ENCODE measurements at regions not wholly inside any gene's neighbourhood (a gene's known extent, or its start where the extent isn't known, plus 50 kb on each side); places are given as distances from the start of the nearest gene placed in this dataset.

DNA sequence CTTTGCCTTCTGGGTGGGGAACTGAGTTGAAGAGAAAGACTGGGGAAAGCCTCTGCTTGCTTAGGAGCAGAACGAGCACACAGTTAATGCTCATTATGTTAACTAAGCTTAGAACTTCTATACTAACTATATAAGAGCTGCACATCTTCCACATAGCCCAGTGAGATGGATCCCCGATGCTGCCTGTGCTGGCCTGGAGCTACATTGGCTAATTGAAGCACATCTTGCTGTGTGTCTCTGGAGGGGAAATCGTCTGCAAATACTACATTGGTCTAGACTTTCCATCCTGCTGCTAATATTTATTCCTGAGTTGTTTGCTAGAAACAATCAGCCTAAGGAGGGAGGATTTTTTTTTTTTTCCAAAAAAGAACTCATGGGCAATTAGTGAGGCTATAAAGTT, 406.3 kb downstream of the HAPSTR1 start:
- DNase-seq, result no peak
- H4K20me1 ChIP-seq (ENCODE audit: insufficient read depth, low read depth, low read length), result no peaks in the 10 kb centered on the region
- H3K36me3 ChIP-seq (ENCODE audit: insufficient read depth, low read length), result no peaks in the 10 kb centered on the region
- no peak overlapping the region for H3K4me2 ChIP-seq (ENCODE audit: low read depth, low read length, poor library complexity, severe bottlenecking)
- H3K27me3 ChIP-seq (ENCODE audit: low read length), result no peaks in the 10 kb centered on the region
- no peak overlapping the region for H3K27ac ChIP-seq (ENCODE audit: low read length)
- H3K4me3 ChIP-seq (ENCODE audit: low read length), result no peak overlapping the region
- H2AFZ ChIP-seq (ENCODE audit: low read length), result no peak overlapping the region
- H3K9me2 ChIP-seq (replicated peaks; ENCODE audit: insufficient read depth, low read length), result no peaks in the 10 kb centered on the region
- H3K4me1 ChIP-seq (ENCODE audit: low read length), result no peaks in the 10 kb centered on the region
- H3K9me3 ChIP-seq (ENCODE audit: low read length), result no peaks in the 10 kb centered on the region
- H3K9ac ChIP-seq (ENCODE audit: low read length), result no peak overlapping the region
- no peaks in the 10 kb centered on the region for H3K79me2 ChIP-seq (ENCODE audit: low read length)

DNA sequence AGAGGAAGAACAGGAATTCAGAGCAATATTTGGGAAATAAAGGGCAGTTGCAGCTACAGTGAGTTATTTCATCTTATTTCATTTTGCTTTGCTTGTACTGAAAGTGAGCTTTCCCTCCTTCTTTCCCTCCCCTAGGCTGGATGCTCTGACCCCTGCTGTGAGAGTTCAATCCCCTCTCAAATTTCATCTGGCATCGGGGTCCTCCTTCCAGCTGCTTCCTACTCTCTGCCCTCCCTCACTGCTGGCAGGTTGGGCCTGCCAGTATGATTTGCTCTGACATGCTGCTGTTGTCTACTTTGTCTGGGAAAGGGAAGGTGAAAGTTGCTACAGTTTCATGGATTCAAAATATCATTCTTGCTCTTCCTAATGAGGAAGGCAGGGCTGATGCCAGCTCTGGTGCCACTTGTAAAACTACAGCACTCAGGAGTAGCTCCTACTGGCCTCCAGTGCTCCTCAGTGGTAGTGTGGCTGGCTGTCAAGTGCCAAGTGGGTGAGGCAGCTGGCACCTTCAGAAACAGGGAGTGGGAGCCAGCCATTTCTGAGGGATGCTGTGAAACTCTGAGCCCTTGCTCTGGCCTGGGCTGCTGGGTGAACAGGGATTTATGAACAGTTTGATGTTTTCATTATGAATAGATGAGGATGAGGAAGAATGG, 408.6 kb downstream of the HAPSTR1 start:
- Histone ChIP-seq H3K4me3 (ENCODE audit: low read length) (no peak overlapping the region), H3K4me1 (ENCODE audit: low read length) (no peaks in the 10 kb centered on the region), H2AFZ (ENCODE audit: low read length) (no peak overlapping the region), H3K4me2 (ENCODE audit: low read depth, low read length, poor library complexity, severe bottlenecking) (no peak overlapping the region), H3K9me2 (replicated peaks; ENCODE audit: insufficient read depth, low read length) (no peaks in the 10 kb centered on the region), H3K36me3 (ENCODE audit: insufficient read depth, low read length) (no peaks in the 10 kb centered on the region), H3K27me3 (ENCODE audit: low read length) (no peaks in the 10 kb centered on the region), H3K27ac (ENCODE audit: low read length) (no peak overlapping the region), H4K20me1 (ENCODE audit: insufficient read depth, low read depth, low read length) (no peaks in the 10 kb centered on the region), H3K9ac (ENCODE audit: low read length) (no peak overlapping the region), H3K9me3 (ENCODE audit: low read length) (no peaks in the 10 kb centered on the region), H3K79me2 (ENCODE audit: low read length) (no peaks in the 10 kb centered on the region)
- no peak for DNase-seq

DNA sequence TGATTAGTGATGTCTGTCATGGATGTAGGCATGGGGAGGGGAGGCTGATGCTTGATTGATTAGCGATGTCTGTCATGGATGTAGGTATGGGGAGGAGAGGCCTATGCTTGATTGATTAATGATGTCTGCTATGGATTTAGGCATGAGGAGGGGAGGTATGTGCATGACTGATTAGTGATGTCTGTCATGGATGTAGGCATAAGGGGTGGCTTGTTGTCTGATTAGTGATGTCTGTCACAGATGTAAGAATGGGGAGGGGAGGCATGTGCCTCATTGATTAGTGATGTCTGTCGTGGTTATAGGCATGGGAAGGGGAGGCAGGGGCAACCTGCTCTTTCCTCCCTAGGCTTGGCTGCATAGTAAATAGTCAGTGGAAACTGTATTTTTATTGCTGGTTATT, 409.4 kb downstream of the HAPSTR1 start:
- no peak for DNase-seq
- no peaks in the 10 kb centered on the region for H4K20me1 ChIP-seq (ENCODE audit: insufficient read depth, low read depth, low read length)
- no peak overlapping the region for H3K9ac ChIP-seq (ENCODE audit: low read length)
- no peaks in the 10 kb centered on the region for H3K9me3 ChIP-seq (ENCODE audit: low read length)
- no peaks in the 10 kb centered on the region for H3K4me1 ChIP-seq (ENCODE audit: low read length)
- no peaks in the 10 kb centered on the region for H3K79me2 ChIP-seq (ENCODE audit: low read length)
- H3K4me2 ChIP-seq (ENCODE audit: low read depth, low read length, poor library complexity, severe bottlenecking), result no peak overlapping the region
- H3K9me2 ChIP-seq (replicated peaks; ENCODE audit: insufficient read depth, low read length), result no peaks in the 10 kb centered on the region
- H3K27ac ChIP-seq (ENCODE audit: low read length), result no peak overlapping the region
- no peaks in the 10 kb centered on the region for H3K36me3 ChIP-seq (ENCODE audit: insufficient read depth, low read length)
- H3K4me3 ChIP-seq (ENCODE audit: low read length), result no peak overlapping the region
- H2AFZ ChIP-seq (ENCODE audit: low read length), result no peak overlapping the region
- no peaks in the 10 kb centered on the region for H3K27me3 ChIP-seq (ENCODE audit: low read length)

DNA sequence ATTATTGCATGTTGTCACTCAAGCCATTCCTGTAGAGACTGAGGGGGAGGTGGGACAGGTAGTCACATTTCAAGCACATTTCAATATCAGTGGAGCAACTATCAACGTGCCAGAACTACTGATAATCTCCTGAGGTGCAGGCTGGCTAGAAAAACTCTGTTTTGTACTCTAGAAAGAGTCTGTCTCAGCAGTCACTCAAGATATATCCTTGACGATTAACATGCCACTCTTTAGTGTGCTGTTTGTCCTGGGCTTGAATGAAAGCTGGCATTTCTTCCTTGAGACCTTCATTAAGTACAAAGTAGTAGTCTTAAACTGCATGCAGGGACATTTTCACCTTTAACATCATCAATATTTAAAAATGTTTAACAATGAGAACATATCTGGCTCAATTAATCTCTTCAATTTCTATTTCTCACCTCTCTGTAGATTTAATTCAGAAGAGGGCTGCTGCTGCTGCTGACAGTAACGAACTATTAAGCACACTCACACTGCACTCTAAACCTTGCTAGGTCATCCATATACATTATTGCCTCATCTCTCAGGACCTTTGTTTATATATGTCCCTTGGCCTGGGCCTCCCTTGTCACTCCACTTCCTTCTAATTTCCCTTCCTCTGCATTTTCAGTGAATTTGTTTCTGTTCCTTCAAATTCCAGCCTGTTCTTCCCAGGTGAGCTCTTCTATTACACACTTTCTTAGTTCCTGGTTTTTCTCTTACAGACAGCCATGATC, 412.0 kb downstream of the HAPSTR1 start:
- Histone ChIP-seq H4K20me1 (ENCODE audit: insufficient read depth, low read depth, low read length) (no peaks in the 10 kb centered on the region), H3K79me2 (ENCODE audit: low read length) (no peaks in the 10 kb centered on the region), H3K9ac (ENCODE audit: low read length) (no peak overlapping the region), H3K36me3 (ENCODE audit: insufficient read depth, low read length) (no peaks in the 10 kb centered on the region), H3K4me2 (ENCODE audit: low read depth, low read length, poor library complexity, severe bottlenecking) (no peak overlapping the region), H3K27me3 (ENCODE audit: low read length) (no peaks in the 10 kb centered on the region), H3K27ac (ENCODE audit: low read length) (no peak overlapping the region), H3K9me3 (ENCODE audit: low read length) (no peaks in the 10 kb centered on the region), H3K4me3 (ENCODE audit: low read length) (no peak overlapping the region), H2AFZ (ENCODE audit: low read length) (no peak overlapping the region), H3K4me1 (ENCODE audit: low read length) (no peaks in the 10 kb centered on the region), H3K9me2 (replicated peaks; ENCODE audit: insufficient read depth, low read length) (0 out of 2 replicates have a peak, but pooled peaks cover 6% of the 10 kb centered on the region)
- no peak for DNase-seq

DNA sequence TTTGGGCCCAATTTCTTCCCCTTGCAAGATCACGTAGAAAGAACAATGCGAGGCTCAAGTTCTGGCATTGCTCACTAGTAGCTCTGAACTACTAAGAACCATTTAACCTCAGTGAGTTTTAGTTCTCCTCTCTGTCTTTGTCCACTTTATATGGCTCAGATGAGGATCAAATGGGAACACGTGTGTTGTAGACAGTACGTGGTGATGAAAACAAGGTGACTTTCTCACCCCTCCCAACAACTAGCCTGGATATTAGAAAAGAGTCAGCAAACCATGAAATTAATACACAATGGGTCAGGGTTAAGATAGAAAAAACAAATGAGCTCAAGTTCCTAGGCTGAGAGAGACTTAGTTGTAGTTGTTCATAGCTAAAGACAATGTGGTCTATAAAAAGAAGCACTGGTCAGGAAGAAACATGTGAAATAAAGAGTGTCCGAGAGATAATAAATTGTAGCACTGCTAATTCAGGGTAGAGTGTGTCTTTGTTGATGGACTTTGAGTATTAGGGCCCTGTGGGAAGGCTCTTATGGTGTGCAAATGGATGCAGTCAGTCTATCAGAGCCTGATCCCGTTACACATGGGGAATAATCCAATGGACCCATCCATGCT, 417.0 kb downstream of the HAPSTR1 start:
- H3K9me2 ChIP-seq (replicated peaks; ENCODE audit: insufficient read depth, low read length), result 0 out of 2 replicates have a peak, but pooled peaks cover 6% of the 10 kb centered on the region
- no peaks in the 10 kb centered on the region for H3K79me2 ChIP-seq (ENCODE audit: low read length)
- H3K36me3 ChIP-seq (ENCODE audit: insufficient read depth, low read length), result no peaks in the 10 kb centered on the region
- H3K9me3 ChIP-seq (ENCODE audit: low read length), result no peaks in the 10 kb centered on the region
- no peak for DNase-seq
- no peak overlapping the region for H3K4me3 ChIP-seq (ENCODE audit: low read length)
- H4K20me1 ChIP-seq (ENCODE audit: insufficient read depth, low read depth, low read length), result no peaks in the 10 kb centered on the region
- H2AFZ ChIP-seq (ENCODE audit: low read length), result no peak overlapping the region
- H3K4me1 ChIP-seq (ENCODE audit: low read length), result no peaks in the 10 kb centered on the region
- no peak overlapping the region for H3K4me2 ChIP-seq (ENCODE audit: low read depth, low read length, poor library complexity, severe bottlenecking)
- no peaks in the 10 kb centered on the region for H3K27me3 ChIP-seq (ENCODE audit: low read length)
- H3K9ac ChIP-seq (ENCODE audit: low read length), result no peak overlapping the region
- no peak overlapping the region for H3K27ac ChIP-seq (ENCODE audit: low read length)

DNA sequence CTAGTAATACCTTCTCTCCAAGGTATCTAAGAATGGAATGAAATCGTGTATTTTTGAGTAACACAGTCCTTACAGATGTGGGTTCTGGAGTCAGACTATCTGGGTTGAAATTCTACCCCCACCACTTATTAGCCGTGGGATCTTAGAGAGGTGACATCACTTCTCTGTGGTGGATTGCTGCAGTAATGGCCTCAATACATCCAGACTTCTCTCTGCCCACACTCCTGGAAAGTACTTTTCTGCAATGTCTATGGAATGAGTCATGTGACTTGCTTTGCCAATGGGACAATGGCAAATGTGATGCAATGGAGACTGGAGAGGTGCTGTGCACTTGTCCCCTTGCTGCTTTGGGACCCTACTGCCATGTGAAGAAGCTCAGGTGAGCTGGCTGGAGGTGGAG, 418.2 kb downstream of the HAPSTR1 start:
- Histone ChIP-seq H3K4me2 (ENCODE audit: low read depth, low read length, poor library complexity, severe bottlenecking) (no peak overlapping the region), H3K36me3 (ENCODE audit: insufficient read depth, low read length) (no peaks in the 10 kb centered on the region), H3K9me2 (replicated peaks; ENCODE audit: insufficient read depth, low read length) (0 out of 2 replicates have a peak, but pooled peaks cover 6% of the 10 kb centered on the region), H3K79me2 (ENCODE audit: low read length) (no peaks in the 10 kb centered on the region), H4K20me1 (ENCODE audit: insufficient read depth, low read depth, low read length) (no peaks in the 10 kb centered on the region), H3K27ac (ENCODE audit: low read length) (no peak overlapping the region), H3K9me3 (ENCODE audit: low read length) (no peaks in the 10 kb centered on the region), H3K4me3 (ENCODE audit: low read length) (no peak overlapping the region), H3K4me1 (ENCODE audit: low read length) (no peaks in the 10 kb centered on the region), H3K27me3 (ENCODE audit: low read length) (no peaks in the 10 kb centered on the region), H3K9ac (ENCODE audit: low read length) (no peak overlapping the region), H2AFZ (ENCODE audit: low read length) (no peak overlapping the region)
- DNase-seq, result no peak

DNA sequence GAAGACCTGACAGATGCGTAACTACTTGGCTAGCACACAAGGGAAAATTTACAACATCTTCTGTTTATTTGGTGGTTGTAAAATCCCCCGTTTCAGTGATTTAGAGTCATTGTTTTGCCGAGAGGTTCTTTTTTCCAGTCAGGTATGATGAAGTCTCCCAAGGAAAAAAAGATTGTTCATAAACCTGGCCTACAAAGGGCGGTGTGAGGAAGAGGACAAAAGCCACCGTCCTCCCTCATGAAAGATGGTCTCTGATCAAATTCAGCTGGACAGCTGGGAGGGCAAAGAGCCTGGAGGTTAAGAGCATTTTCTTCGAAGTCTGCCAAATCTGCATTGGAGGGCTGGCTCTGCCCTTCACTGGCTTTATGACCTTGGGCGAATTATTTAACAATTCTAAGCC, 419.9 kb downstream of the HAPSTR1 start:
- Histone ChIP-seq H3K4me3 (ENCODE audit: low read length) (no peak overlapping the region), H4K20me1 (ENCODE audit: insufficient read depth, low read depth, low read length) (no peaks in the 10 kb centered on the region), H3K9me2 (replicated peaks; ENCODE audit: insufficient read depth, low read length) (0 out of 2 replicates have a peak, but pooled peaks cover 3% of the 10 kb centered on the region), H3K36me3 (ENCODE audit: insufficient read depth, low read length) (no peaks in the 10 kb centered on the region), H3K9ac (ENCODE audit: low read length) (no peak overlapping the region), H3K79me2 (ENCODE audit: low read length) (no peaks in the 10 kb centered on the region), H2AFZ (ENCODE audit: low read length) (no peak overlapping the region), H3K27ac (ENCODE audit: low read length) (no peak overlapping the region), H3K4me1 (ENCODE audit: low read length) (no peaks in the 10 kb centered on the region), H3K4me2 (ENCODE audit: low read depth, low read length, poor library complexity, severe bottlenecking) (no peak overlapping the region), H3K9me3 (ENCODE audit: low read length) (no peaks in the 10 kb centered on the region), H3K27me3 (ENCODE audit: low read length) (no peaks in the 10 kb centered on the region)
- no peak for DNase-seq

DNA sequence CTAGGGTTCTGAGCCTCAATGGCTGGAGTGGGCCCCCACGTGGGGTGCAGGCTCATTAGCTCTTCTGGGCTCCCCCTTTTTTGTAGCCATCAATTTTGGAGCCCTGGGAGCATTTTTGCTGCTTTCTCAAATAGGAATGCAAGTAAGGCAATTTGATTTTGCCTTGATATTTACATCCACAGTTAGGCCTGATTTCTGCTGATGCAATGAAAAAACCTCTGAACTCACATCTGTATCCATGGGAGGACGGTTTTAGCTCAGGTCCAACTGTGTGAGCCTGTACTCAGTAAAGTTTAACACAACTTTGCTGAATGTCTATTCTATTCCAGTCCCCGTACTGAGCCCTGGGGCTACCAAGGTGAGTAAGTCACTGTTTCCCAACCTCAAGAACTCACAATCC, 425.0 kb downstream of the HAPSTR1 start:
- Histone ChIP-seq H3K36me3 (ENCODE audit: insufficient read depth, low read length) (no peaks in the 10 kb centered on the region), H3K27ac (ENCODE audit: low read length) (no peak overlapping the region), H3K9me2 (replicated peaks; ENCODE audit: insufficient read depth, low read length) (no peaks in the 10 kb centered on the region), H3K4me1 (ENCODE audit: low read length) (no peaks in the 10 kb centered on the region), H4K20me1 (ENCODE audit: insufficient read depth, low read depth, low read length) (no peaks in the 10 kb centered on the region), H3K9me3 (ENCODE audit: low read length) (no peaks in the 10 kb centered on the region), H3K9ac (ENCODE audit: low read length) (no peak overlapping the region), H3K27me3 (ENCODE audit: low read length) (no peaks in the 10 kb centered on the region), H3K79me2 (ENCODE audit: low read length) (no peaks in the 10 kb centered on the region), H3K4me2 (ENCODE audit: low read depth, low read length, poor library complexity, severe bottlenecking) (no peak overlapping the region), H2AFZ (ENCODE audit: low read length) (no peak overlapping the region), H3K4me3 (ENCODE audit: low read length) (no peak overlapping the region)
- no peak for DNase-seq
